Loucy (cell line): ENCODE measurements at regions not wholly inside any gene's neighbourhood (a gene's known extent, or its start where the extent isn't known, plus 50 kb on each side); places are given as distances from the start of the nearest gene placed in this dataset.

Experiments used
- H2AFZ ChIP-seq: fragments of 200-600 bp; sonication (generic); 2 replicates; pipeline ENCODE4 v1.6.0; 2016; ENCODE audit warnings: antibody characterized with exemption, mild to moderate bottlenecking, low read length, moderate library complexity
- H3F3A ChIP-seq: fragments of 200-600 bp; 2 replicates; pipeline ENCODE4 v1.6.0; 2016; ENCODE audit warnings: antibody characterized with exemption, low read depth, mild to moderate bottlenecking
- H3K27me3 ChIP-seq: fragments of 200-600 bp; sonication (generic); 2 replicates; pipeline ENCODE4 v1.6.1; 2014; ENCODE audit warnings: low read length, mild to moderate bottlenecking; ENCODE audit not compliant: insufficient read depth, poor library complexity, severe bottlenecking
- H3K36me3 ChIP-seq: fragments of 200-600 bp; sonication (generic); 2 replicates; pipeline ENCODE4 v1.6.1; 2016; ENCODE audit warnings: low read length; ENCODE audit not compliant: insufficient read depth
- H3K4me1 ChIP-seq: fragments of 200-600 bp; sonication (generic); 2 replicates; pipeline ENCODE4 v1.5.1; 2014; ENCODE audit warnings: low read length, mild to moderate bottlenecking; ENCODE audit not compliant: insufficient read depth, poor library complexity, severe bottlenecking
- H3K4me2 ChIP-seq: fragments of 200-600 bp; sonication (generic); 2 replicates; pipeline ENCODE4 v1.6.0; 2014; ENCODE audit warnings: antibody characterized with exemption, low read length, low read depth, mild to moderate bottlenecking; ENCODE audit not compliant: poor library complexity, severe bottlenecking
- H3K4me3 ChIP-seq: fragments of 200-600 bp; sonication (generic); 2 replicates; pipeline ENCODE4 v1.5.1; 2014; ENCODE audit warnings: low read length, mild to moderate bottlenecking, mixed read lengths; ENCODE audit not compliant: poor library complexity, severe bottlenecking
- H3K79me2 ChIP-seq: fragments of 200-600 bp; sonication (generic); 2 replicates; pipeline ENCODE4 v1.6.1; 2014; ENCODE audit warnings: low read length; ENCODE audit not compliant: insufficient read depth
- H3K9ac ChIP-seq: fragments of 200-600 bp; sonication (generic); 2 replicates; pipeline ENCODE4 v1.6.0; 2014; ENCODE audit warnings: mild to moderate bottlenecking, low read depth, low read length, moderate library complexity; ENCODE audit not compliant: poor library complexity, severe bottlenecking
- H3K9me2 ChIP-seq: fragments of 200-600 bp; sonication (generic); replicated peaks from 2 replicates; pipeline ENCODE4 v1.6.1; 2016; ENCODE audit warnings: low read depth, low read length, mixed read lengths
- H3K9me3 ChIP-seq: fragments of 200-600 bp; sonication (generic); 2 replicates; pipeline ENCODE4 v1.6.1; 2014; ENCODE audit warnings: mild to moderate bottlenecking, antibody characterized with exemption, low read length, low read depth; ENCODE audit not compliant: insufficient read depth
- H4K20me1 ChIP-seq: fragments of 200-600 bp; sonication (generic); 2 replicates; pipeline ENCODE4 v1.6.0; 2014; ENCODE audit warnings: antibody characterized with exemption, low read length, mild to moderate bottlenecking; ENCODE audit not compliant: insufficient read depth, poor library complexity, severe bottlenecking
- CTCF ChIP-seq: fragments of 200-600 bp; sonication (generic); conservative IDR thresholded peaks from 2 replicates; pipeline ENCODE4 v1.5.1; 2014; ENCODE audit warnings: mild to moderate bottlenecking, antibody characterized with exemption, low read length
- EZH2phosphoT487 ChIP-seq: fragments of 200-600 bp; IDR thresholded peaks from 2 replicates; pipeline ENCODE4 v1.6.1; 2018; ENCODE audit warnings: antibody characterized with exemption, mild to moderate bottlenecking, moderate library complexity, borderline replicate concordance

GRCh38 chr6:147910281-147910680 lies 401.8 kb downstream of the SAMD5 start:
- H4K20me1 ChIP-seq, result no peaks in the 10 kb centered on the region
- H3K79me2 ChIP-seq, result no peaks in the 10 kb centered on the region
- H3K9ac ChIP-seq, result no peak overlapping the region
- H3K27me3 ChIP-seq, result no peaks in the 10 kb centered on the region
- H3K4me1 ChIP-seq, result peaks cover 19% of the 10 kb centered on the region
- H3K4me2 ChIP-seq, result no peak overlapping the region
- H3K9me2 ChIP-seq, result no peaks in the 10 kb centered on the region
- H3F3A ChIP-seq, result no peaks in the 10 kb centered on the region
- H3K36me3 ChIP-seq, result no peaks in the 10 kb centered on the region
- no peak overlapping the region for H3K4me3 ChIP-seq
- no peak overlapping the region for H2AFZ ChIP-seq
- H3K9me3 ChIP-seq, result no peaks in the 10 kb centered on the region
- TF ChIP-seq EZH2phosphoT487 (no peak), CTCF (no peak)

- TF ChIP-seq EZH2phosphoT487 (no peak), CTCF (no peak)
Observed at GRCh38 chr6:147911057-147911456, 402.6 kb downstream of the SAMD5 start.

GRCh38 chr6:147911686-147912085 lies 403.2 kb downstream of the SAMD5 start:
- peak overlapping the region; percentile 23; the same call in 1 of the 2 replicates for H2AFZ ChIP-seq
- peaks cover 7% of the 10 kb centered on the region for H3K4me1 ChIP-seq

More at GRCh38 chr6:147911057-147911456, 402.6 kb downstream of the SAMD5 start:
- Histone ChIP-seq H3K4me1 (peaks cover 12% of the 10 kb centered on the region), H4K20me1 (no peaks in the 10 kb centered on the region), H2AFZ (peak overlapping the region; percentile 23; the same call in 1 of the 2 replicates), H3K9me2 (no peaks in the 10 kb centered on the region), H3K27me3 (no peaks in the 10 kb centered on the region), H3K9me3 (no peaks in the 10 kb centered on the region), H3K36me3 (no peaks in the 10 kb centered on the region), H3F3A (no peaks in the 10 kb centered on the region), H3K79me2 (no peaks in the 10 kb centered on the region), H3K4me3 (no peak overlapping the region), H3K9ac (no peak overlapping the region), H3K4me2 (no peak overlapping the region)

More at GRCh38 chr6:147911686-147912085, 403.2 kb downstream of the SAMD5 start:
- Histone ChIP-seq H3F3A (no peaks in the 10 kb centered on the region), H3K9ac (no peak overlapping the region), H3K27me3 (no peaks in the 10 kb centered on the region), H3K36me3 (no peaks in the 10 kb centered on the region), H3K4me3 (no peak overlapping the region), H4K20me1 (no peaks in the 10 kb centered on the region), H3K9me2 (no peaks in the 10 kb centered on the region), H3K79me2 (no peaks in the 10 kb centered on the region), H3K4me2 (no peak overlapping the region), H3K9me3 (no peaks in the 10 kb centered on the region)
- TF ChIP-seq EZH2phosphoT487 (no peak), CTCF (no peak)
